Right lobe of liver (tissue), 4 donors: ENCODE measurements at regions not wholly inside any gene's neighbourhood (a gene's known extent, or its start where the extent isn't known, plus 50 kb on each side); places are given as distances from the start of the nearest gene placed in this dataset.

ENCODE experiments used
- POLR2A ChIP-seq: fragments of 450-650 bp; IDR thresholded peaks from one replicate; pipeline ENCODE4 v1.6.1; 2017; ENCODE audit warnings: antibody characterized with exemption, mild to moderate bottlenecking
- TF ChIP-seq, protein P1 (sequence below), 4 donors: fragments of 200-600 bp in 3 of 4; fragments of 450-650 bp in 1 of 4; IDR thresholded peaks; one replicate each; pipeline versions ENCODE4 v1.5.1 to v1.8.0; 2016 to 2022; ENCODE audit warnings: antibody characterized with exemption in 4 of 4, mild to moderate bottlenecking in 2 of 4
- donor health status: DM: no; HTN: no; CAD: no.
- donor health status: DM: no; HTN: no; CAD: no.
- donor health status: DM: no; HTN: yes; CAD: no.

DNA sequence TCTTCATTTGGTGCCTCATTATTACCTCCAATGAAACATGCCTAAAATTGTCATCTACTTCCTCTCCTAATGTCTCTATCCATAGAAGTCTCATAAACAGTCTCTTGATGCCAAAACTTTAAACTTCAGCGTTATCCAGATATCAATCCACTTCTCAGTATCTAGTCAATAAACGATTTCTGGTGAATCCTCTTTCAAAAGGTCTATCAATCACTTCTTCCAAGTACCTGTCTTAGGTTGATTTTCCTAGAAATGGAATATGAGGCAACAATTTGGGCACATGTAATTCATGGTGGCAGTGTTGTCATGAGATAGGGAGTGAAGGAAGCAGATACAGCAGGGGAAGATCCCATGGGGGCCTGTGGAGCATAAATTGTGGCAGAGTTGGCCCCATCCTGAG, 348.5 kb upstream of the POU1F1 start:
- TF ChIP-seq, protein P1, sequence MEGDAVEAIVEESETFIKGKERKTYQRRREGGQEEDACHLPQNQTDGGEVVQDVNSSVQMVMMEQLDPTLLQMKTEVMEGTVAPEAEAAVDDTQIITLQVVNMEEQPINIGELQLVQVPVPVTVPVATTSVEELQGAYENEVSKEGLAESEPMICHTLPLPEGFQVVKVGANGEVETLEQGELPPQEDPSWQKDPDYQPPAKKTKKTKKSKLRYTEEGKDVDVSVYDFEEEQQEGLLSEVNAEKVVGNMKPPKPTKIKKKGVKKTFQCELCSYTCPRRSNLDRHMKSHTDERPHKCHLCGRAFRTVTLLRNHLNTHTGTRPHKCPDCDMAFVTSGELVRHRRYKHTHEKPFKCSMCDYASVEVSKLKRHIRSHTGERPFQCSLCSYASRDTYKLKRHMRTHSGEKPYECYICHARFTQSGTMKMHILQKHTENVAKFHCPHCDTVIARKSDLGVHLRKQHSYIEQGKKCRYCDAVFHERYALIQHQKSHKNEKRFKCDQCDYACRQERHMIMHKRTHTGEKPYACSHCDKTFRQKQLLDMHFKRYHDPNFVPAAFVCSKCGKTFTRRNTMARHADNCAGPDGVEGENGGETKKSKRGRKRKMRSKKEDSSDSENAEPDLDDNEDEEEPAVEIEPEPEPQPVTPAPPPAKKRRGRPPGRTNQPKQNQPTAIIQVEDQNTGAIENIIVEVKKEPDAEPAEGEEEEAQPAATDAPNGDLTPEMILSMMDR (IDR thresholded peaks at IDR 0.05), result no peak
- no peak for TF ChIP-seq POLR2A
